Heart right ventricle (tissue), 16 donors: ENCODE measurements at regions not wholly inside any gene's neighbourhood (a gene's known extent, or its start where the extent isn't known, plus 50 kb on each side); places are given as distances from the start of the nearest gene placed in this dataset.
A peak's percentile ranks its signal among the peaks of the same experiment; 100 is the strongest.

Experiments used
- ATAC-seq, 8 donors: fragments of 200-7000 bp; cut with Tn5 transposase; one replicate each; pipeline ENCODE4 v1.9.1; 2020; ENCODE audit warnings: mild to moderate bottlenecking in 8 of 8, moderate library complexity in 8 of 8, moderate number of reproducible peaks in 1 of 8
- DNase-seq, 2 donors: peaks; one replicate each; pipeline ENCODE4 v3.0.0-alpha.2; 2020
- H3K27ac ChIP-seq, 10 donors: fragments of 200-600 bp; sonication (generic) in 2 of 10; one replicate each; pipeline versions ENCODE4 v1.5.0 to v1.8.0; 2020 to 2022; ENCODE audit warnings: mild to moderate bottlenecking in 3 of 10
- H3K27me3 ChIP-seq, 7 donors: fragments of 200-600 bp; one replicate each; pipeline ENCODE4 v1.8.0; 2021 to 2022; ENCODE audit warnings: mild to moderate bottlenecking in 2 of 7
- H3K36me3 ChIP-seq, 9 donors: fragments of 200-600 bp; sonication (generic) in 1 of 9; one replicate each; pipeline versions ENCODE4 v1.5.0 to v1.8.0; 2020 to 2022; ENCODE audit warnings: mild to moderate bottlenecking in 2 of 9
- H3K4me1 ChIP-seq, 9 donors: fragments of 200-600 bp; sonication (generic) in 1 of 9; one replicate each; pipeline versions ENCODE4 v1.5.0 to v1.8.0; 2020 to 2022; ENCODE audit warnings: mild to moderate bottlenecking in 4 of 9
- H3K4me3 ChIP-seq, 10 donors: fragments of 200-600 bp; sonication (generic) in 2 of 10; one replicate each; pipeline versions ENCODE4 v1.5.0 to v1.8.0; 2020 to 2022; ENCODE audit warnings: mild to moderate bottlenecking in 7 of 10, moderate library complexity in 2 of 10
- H3K9me3 ChIP-seq, 11 donors: fragments of 200-600 bp in 10 of 11; sonication (generic) in 2 of 11; one replicate each; pipeline versions ENCODE4 v1.5.0 to v1.8.0; 2013 to 2022; ENCODE audit warnings: mild to moderate bottlenecking in 2 of 11, control low read depth in 1 of 11, moderate library complexity in 1 of 11
- WGBS, 2 donors: extraction: QIAGEN DNeasy Blood & Tissue Kit; methylation state at CpG; one replicate each; pipeline ENCODE4 v1.1.7; 2013; ENCODE audit warnings: inconsistent platforms in 1 of 2; 5-methylcytosine and 5-hydroxymethylcytosine counted together
- intact Hi-C, 10 donors: fragments of 100-400 bp; cut with DNase I; formaldehyde crosslinking; loops; one replicate each; pipeline versions ENCODE4 v1.11.1 to v1.14.2; 2022
- TF ChIP-seq, protein P1 (sequence below), 9 donors: fragments of 200-600 bp; sonication (generic) in 2 of 9; IDR thresholded peaks; one replicate each; pipeline versions ENCODE4 v1.5.0 to v1.8.0; 2021 to 2022; ENCODE audit warnings: antibody characterized with exemption in 9 of 9, mild to moderate bottlenecking in 5 of 9, moderate library complexity in 1 of 9
- donor health status: Arrhythmogenic right ventricular cardiomyopathy.
- donor health status: ischemic (EF 13 %, LVEDD 7.1; RV severe dilation, severe dysfunction).
- donor health status: healthy with polysubstance abuse.
- donor health status: DM: no; HTN: yes; CAD: no.
- donor health status: DM: no; HTN: no; CAD: no.
- donor health status: ischemic (EF 25% LVEDD 6.9; RV normal size, moderate dysfunction).
- donor health status: ischemic (EF 25% LVEDD 5.7; RV mildly dilated, moderate dysfunction).
- donor health status: healthy.
- donor health status: DM: yes; HTN: yes; CAD: no.
- donor health status: Ischemic cardiomyopathy.
- donor health status: ischemic (EF 35%, LVEDD 5.7; RV mildly dilated, moderate dysfunction).
- donor health status: nonischemic (EF 11% LVEDD 7.7; RV severe dilation, severe dysfunction).
- donor health status: DM: yes; HTN: yes; CAD: no.
- donor health status: PGD.
- donor health status: ischemic (EF 29% LVEDD 5.4; RV normal size, mild dysfunction).
- donor health status: nonischemic (EF 23%, LVEDD 6.1; RV moderate dilation, normal function).

DNA sequence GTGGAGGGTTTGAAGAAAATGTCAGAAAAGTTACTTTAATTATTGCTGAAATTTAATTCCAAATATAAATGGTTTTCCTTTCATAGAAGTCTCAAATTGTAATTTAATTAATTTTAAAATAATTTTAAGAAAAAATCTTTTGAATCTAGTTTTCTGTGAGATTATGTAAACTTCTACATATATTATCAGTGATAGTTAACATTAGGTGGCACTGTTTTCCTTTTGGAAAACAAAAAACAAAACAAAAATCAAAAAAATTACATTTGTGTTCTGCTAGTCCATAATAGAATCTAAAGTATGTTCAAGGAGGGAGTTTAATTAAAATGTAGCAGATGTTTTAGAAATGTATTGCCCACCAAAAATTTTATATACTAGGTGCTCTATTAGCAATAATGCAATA, 1456.7 kb downstream of the REEP3 start:
- Histone ChIP-seq H3K27ac (no peak overlapping the region), H3K4me3 (no peak overlapping the region), H3K36me3 (no peaks in the 10 kb centered on the region), H3K9me3 (no peaks in the 10 kb centered on the region), H3K27me3 (no peaks in the 10 kb centered on the region), H3K4me1 (no peaks in the 10 kb centered on the region)
- ATAC-seq (no peak), DNase-seq (no peak)
- intact Hi-C loops: loop anchor here in 2 of 10 donors (5.0 to 10.0 kb wide), 2 partner anchors 1197 to 1204 kb away; no protein-coding TSS in a partner anchor
- TF ChIP-seq, protein P1, sequence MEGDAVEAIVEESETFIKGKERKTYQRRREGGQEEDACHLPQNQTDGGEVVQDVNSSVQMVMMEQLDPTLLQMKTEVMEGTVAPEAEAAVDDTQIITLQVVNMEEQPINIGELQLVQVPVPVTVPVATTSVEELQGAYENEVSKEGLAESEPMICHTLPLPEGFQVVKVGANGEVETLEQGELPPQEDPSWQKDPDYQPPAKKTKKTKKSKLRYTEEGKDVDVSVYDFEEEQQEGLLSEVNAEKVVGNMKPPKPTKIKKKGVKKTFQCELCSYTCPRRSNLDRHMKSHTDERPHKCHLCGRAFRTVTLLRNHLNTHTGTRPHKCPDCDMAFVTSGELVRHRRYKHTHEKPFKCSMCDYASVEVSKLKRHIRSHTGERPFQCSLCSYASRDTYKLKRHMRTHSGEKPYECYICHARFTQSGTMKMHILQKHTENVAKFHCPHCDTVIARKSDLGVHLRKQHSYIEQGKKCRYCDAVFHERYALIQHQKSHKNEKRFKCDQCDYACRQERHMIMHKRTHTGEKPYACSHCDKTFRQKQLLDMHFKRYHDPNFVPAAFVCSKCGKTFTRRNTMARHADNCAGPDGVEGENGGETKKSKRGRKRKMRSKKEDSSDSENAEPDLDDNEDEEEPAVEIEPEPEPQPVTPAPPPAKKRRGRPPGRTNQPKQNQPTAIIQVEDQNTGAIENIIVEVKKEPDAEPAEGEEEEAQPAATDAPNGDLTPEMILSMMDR (IDR thresholded peaks at IDR 0.05): peak in 4 of 9 donors; percentile 15 to 43 (median 35)

DNA sequence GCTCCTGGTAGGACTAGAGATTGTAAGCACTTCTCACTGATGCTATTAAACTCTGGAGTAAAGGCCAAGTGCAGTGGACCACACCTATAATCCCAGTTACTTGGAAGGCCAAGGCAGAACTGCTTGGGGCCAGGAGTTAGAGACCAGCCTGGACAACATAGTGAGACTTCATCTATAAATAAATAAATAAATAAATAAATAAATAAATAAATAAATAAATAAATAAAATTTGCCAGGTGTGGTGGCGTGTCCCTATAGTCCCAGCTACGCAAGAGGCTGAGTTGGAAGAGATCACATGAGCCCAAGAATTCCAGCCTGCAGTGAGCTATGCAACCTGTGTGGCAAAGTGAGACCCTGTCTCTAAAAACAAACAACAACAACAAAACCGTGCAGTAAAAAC, 1475.7 kb downstream of the REEP3 start:
- TF ChIP-seq, protein P1 (IDR thresholded peaks at IDR 0.05): no peak
- H3K4me1 ChIP-seq: no peaks in the 10 kb centered on the region
- peaks cover 0 to 3% (median 0%) of the 10 kb centered on the region in 11 donors for H3K9me3 ChIP-seq
- no peak for DNase-seq
- no peak overlapping the region for H3K4me3 ChIP-seq
- 94 to 95% methylated on average over 3 of the region's 3 CpGs for WGBS, 2 donors
- no peaks in the 10 kb centered on the region for H3K27me3 ChIP-seq
- intact Hi-C loops: no loop called here
- H3K36me3 ChIP-seq: no peaks in the 10 kb centered on the region
- H3K27ac ChIP-seq: no peak overlapping the region
- ATAC-seq: no peak

DNA sequence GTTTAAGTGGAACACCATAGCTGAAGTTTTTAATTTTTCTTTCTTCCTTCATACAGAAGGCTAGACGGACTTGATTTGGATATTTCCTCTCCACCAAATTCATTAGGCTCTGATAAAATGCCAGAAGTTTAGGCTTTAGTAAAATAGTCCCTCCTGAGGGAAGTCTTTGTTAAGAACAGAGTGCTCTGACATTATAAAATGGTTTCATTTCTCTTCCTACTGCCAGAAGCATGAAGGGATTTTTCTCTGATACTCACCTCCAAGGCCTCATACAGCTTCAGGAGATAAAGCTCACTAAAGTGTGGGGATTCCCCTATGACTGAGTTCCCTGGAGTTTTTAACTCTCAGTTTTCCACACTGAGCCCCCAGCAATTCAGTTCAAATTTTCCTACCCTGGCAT, 1489.6 kb downstream of the REEP3 start:
- H3K4me3 ChIP-seq: no peak overlapping the region
- no peak for ATAC-seq

DNA sequence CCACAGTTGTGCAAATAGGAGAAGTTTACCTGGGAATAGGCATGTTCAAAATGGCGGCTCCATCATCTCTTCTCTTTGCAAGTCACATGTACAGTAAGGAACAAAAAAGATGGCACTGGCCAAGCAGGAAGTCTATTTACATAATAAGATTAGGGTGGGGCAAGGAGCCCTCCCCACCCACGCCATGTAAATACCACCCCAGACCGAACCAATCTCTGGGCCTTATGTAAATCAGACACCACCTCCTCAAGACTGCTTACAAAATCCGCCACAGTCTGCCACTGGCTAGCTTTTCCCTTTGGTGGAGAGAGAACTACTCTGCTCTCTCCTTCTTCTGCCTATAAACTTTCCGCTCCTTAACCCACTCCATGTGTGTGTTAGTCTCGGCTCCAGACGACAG, 1496.3 kb downstream of the REEP3 start:
- WGBS, 2 donors: 91 to 94% methylated on average over 7 of the region's 7 CpGs
- Histone ChIP-seq H3K36me3 (no peaks in the 10 kb centered on the region), H3K4me1 (no peaks in the 10 kb centered on the region), H3K9me3 (peaks cover 0 to 14% (median 0%) of the 10 kb centered on the region in 11 donors), H3K27ac (no peak overlapping the region), H3K27me3 (no peaks in the 10 kb centered on the region), H3K4me3 (no peak overlapping the region)
- TF ChIP-seq, protein P1 (IDR thresholded peaks at IDR 0.05): no peak
- no peak for DNase-seq
- intact Hi-C loops: no loop called here
- ATAC-seq: no peak

More for the DNA sequence above, 1489.6 kb downstream of the REEP3 start:
- H3K36me3 ChIP-seq: no peaks in the 10 kb centered on the region
- TF ChIP-seq, protein P1 (IDR thresholded peaks at IDR 0.05): no peak
- peaks cover 0 to 14% (median 0%) of the 10 kb centered on the region in 11 donors for H3K9me3 ChIP-seq
- no peak overlapping the region for H3K27ac ChIP-seq
- no peaks in the 10 kb centered on the region for H3K27me3 ChIP-seq
- no peak for DNase-seq
- H3K4me1 ChIP-seq: no peaks in the 10 kb centered on the region
- WGBS, 2 donors: 42 to 68% methylated on average over 1 of the region's 1 CpG
- intact Hi-C loops: no loop called here
